GM18870 (cell line): ENCODE measurements at regions not wholly inside any gene's neighbourhood (a gene's known extent, or its start where the extent isn't known, plus 50 kb on each side); places are given as distances from the start of the nearest gene placed in this dataset.
"Not testable (repeated sequence)": the region's sequence is repeated elsewhere in the genome, so short reads cannot be mapped to it uniquely, and the experiment has no call there.

Experiments
- ATAC-seq: cut with Tn5 transposase; IDR thresholded peaks from one replicate; pipeline ENCODE4 v1.9.1; 2021; ENCODE audit warnings: moderate library complexity; ENCODE audit not compliant: unreplicated experiment

DNA sequence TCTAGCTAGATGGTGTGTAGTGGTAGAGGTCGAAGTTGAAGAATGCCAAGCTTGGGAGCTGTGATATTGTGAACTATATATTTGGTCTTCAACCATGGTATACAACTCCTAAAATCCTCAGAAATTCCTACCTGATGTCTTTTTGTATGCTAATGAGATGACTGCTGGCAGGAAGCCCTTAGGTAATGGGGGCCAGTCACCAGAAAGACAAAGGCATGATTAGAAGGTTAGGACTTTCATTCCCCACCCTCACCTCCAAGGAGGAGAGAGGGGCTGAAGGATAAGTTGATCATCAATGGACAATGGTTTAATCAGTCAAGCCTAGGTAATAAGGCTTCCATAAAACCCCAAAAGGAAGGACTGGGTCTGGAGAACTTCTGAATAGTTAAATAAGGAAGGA lies 285.7 kb upstream of the POU5F2 start:
- no peak for ATAC-seq

DNA sequence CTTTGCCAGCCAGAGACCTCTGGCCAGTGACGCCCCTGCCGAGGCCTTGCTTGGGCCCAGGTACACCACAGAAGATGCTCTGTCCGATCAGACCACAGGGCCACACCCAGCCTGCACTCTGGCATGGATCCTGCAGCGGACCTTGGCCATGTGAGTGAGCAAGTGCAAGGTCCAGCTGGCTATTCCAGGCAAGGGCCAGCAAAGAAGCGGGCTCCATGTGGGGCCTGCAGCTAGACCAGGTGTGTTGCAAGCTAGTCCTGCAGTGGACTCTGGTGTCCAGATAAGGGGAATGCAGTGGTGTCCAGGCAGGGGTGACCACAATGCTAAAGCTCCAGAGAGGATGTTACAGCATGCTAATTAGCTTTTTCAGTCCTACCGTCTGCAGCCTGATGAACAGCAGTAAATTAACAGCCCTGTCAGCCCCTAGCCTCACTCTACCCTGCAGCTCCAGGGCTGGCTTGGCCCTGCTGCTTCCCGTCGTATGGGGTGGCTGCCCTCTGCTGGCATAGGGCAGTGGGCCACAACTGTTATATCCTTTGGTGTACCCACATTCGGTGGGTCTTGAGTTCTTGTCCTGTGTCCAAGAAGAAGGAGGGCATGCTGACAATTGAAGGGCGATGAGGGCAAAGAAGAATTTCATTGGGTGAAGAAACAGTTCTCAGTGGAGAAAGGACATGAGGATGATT lies 284.5 kb upstream of the POU5F2 start:
- ATAC-seq, result no peak

DNA sequence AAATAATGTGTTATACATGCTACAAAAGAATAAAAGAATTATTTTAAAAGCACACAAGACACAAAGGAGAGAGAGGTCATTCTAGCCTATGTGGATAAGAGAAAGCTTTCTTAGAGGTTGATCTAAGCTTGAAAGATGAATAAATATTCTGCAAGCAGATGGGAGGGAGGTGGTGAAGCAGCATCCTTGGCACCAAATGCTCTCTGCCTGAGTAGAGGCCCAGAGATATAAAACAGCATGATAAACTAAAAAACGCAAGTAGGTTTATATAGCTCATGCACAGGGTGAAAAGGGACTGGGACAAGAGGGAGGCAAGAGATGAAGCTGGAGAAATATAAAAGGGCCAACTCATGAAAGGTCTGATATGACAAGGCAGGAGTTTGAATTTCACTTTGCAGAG lies 283.2 kb upstream of the POU5F2 start:
- ATAC-seq, result no peak

DNA sequence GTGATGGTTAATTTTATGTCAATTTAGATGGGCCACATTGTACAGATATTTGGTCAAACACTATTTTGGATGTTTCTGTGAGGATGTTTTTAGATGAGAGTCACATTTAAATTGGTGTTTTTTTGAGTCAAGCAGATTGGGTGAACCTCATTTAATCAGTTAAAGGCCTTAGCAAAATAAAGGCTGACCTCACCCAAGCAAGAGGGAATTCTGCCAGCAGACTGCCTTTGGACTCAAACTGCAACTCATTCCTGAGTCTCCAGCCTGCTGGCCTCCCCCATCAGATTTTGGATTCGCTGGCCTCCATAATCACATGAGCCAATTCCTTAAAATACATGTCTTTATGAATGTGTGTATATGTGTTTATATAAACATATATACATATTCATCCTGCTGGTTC lies 282.7 kb upstream of the POU5F2 start:
- ATAC-seq, result no peak

DNA sequence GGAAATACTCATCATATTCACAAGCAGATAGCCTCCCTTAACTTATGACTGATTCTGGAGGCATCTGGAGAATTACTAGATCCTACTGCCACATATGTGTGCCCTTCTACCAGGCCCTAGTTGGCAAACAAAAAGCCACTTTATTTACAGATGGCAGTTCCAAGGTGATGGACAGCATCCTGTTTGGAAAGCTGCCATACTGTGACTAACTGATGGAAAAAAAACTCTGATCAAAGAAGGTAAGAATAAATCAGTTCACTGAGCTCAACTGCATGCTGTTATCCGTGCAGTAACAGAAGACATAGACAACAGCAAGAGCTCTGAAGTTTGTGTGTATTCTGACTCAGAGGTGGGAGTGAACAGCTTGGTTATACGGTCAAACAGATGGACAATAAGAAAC lies 279.8 kb upstream of the POU5F2 start:
- ATAC-seq, result no peak

DNA sequence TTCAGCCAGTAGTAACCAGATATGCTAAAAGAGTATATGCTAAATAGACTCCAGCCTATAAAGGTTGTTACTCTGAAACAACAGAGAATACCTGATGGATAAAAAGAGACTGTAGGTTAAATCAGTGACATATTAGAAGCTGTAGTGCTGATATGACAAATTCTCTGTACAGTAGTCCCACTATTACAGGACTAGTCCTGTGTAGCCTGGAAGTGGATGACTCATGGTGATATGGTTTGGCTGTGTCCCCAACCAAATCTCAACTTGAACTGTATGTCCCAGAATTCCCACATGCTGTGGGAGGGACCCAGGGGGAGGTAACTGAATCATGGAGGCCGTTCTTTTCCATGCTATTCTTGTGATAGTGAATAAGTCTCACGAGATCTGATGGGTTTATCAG lies 276.2 kb upstream of the POU5F2 start:
- no peak for ATAC-seq

DNA sequence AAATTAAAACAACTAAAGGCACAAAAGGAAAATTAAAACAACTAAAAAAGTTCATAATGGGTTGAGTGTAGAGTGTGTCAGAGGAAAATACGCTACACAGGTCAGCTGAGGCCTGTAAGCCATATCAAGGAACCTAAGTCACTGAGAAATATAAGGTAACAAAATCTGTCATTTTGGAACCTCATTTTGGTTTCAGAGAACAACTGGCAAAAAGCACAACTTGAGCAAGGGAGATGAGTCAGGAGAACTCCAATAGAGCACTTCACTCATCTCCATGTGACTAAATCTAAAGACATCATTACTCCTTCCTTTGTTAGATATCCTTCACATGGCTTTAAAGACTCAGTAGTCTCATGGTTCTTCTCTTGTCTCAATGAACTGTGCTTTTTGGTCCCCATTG lies 269.4 kb upstream of the POU5F2 start:
- ATAC-seq, result no peak

DNA sequence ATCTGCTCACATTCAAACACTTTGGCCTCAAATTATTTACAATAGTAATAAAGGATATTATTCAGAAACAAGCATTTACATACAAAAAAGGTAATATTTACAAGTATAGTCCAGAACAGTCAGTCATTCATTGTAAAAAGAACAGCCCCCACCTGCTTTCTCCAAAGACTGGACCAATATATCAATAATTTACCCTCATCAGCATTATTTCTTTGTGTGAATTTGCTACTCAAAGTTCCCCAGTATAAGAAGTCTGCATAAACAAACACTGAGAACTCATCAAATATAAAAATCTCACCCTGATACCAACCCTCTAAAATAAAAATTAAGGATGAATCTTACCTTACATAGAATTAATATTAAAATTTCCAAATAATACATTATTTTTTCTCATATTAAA lies 267.8 kb upstream of the POU5F2 start:
- ATAC-seq, result no peak

DNA sequence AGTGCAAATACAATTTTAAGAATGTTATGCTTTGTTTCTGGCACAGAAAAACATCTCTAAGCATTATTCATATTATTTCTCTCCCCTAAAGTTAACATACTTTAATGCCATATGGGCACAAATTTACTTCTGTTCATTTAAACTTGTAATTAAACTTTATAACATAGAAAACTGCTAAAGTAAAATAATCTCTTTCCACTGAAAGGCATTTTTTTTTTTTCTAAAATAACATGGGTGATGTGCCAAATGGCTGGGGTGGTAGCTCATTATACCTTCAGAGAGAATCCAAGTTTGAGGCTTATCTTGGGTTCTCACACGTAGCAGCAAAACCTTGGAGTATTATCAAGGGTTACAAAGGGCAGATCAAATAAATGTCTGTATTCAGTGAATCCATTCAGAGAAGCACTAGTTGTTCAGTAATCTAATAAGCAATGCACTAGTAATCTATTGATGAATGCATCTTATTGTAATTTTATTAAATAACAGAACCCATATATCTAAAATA lies 257.6 kb upstream of the POU5F2 start:
- no peak for ATAC-seq

DNA sequence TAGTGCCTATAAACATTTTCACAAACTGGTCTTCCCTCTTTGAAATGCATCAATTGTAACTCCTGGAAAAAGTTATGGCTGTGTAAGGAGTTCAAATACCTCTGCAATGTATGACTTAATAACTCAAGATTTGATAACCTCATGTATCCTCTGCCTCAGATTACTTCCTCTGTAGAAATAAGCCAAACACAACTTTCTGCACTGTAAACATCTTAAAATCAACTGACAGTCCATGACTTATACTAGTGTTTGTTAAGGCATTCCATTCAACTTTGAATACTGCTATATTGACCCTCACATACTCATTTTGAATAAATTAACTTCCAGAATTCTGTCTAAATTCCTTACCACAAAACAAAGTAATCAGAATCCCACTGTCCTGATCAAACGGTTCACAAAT lies 256.2 kb upstream of the POU5F2 start:
- ATAC-seq, result no peak

DNA sequence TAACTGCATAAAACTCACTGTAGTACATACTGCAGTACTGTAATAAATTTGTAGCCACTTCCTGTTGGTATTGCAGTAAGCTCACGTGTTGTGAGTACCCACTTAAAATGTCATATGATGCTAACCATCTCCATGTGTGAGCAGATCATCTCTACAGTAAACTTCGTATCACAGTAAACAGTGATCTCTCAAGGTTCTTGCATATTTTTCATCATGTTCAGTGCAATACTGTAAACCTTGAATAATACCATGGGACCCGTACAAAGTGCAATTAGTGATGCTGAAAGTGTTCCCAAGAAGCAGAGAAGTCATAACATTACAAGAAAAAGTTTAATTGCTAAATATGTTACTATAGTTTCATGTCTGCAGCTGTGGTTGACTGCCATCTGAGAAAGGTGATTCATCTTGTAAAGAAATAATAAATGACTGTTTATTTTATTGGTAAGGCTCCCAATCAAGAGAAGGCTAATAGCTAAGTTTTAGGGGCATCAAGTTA lies 253.8 kb upstream of the POU5F2 start:
- ATAC-seq, result peak; percentile 72

DNA sequence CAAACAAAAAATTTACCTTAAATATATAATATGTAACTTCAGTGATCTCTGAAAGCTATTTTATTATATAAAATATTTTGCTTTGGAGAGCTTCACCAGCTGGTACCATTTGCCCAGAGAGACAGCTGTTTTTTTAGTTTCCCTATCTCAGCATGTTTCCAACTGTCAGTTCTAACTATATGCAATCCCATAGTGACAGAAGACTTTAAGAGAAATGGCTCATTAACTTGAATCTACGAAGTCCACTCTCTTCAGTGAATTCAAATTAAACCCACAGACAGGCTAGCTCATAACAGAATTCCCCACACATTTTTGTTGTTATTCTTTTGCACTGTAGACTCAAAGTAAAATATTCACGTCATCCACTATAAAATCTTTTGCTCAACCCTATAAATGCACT lies 251.8 kb upstream of the POU5F2 start:
- ATAC-seq, result no peak

DNA sequence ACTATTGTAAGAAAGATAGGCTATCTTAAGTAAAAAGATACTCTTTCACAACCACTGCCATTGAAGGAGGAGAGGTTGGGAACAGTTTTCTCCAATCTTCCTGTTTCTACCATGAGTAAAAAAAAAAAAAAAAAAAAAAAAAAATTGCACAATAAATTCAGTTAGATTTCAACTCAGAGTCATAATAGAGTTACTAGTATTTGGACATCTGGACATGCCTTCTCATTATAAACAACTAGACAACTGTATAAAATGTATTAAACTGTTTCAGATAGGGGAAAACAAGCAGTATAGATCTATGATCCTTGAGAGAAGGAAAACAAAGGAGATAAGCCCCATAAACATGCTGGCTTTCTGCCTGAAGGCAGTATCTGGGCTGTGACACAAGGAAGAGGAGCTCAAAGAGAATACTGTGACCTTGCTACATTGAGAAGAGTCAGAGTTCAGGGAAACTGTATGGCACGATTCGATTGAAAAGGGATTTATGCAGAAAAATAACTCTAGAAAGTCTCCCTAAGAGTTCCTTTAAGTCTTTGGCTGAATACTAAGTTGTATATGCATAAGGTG lies 249.2 kb upstream of the POU5F2 start:
- no peak for ATAC-seq

DNA sequence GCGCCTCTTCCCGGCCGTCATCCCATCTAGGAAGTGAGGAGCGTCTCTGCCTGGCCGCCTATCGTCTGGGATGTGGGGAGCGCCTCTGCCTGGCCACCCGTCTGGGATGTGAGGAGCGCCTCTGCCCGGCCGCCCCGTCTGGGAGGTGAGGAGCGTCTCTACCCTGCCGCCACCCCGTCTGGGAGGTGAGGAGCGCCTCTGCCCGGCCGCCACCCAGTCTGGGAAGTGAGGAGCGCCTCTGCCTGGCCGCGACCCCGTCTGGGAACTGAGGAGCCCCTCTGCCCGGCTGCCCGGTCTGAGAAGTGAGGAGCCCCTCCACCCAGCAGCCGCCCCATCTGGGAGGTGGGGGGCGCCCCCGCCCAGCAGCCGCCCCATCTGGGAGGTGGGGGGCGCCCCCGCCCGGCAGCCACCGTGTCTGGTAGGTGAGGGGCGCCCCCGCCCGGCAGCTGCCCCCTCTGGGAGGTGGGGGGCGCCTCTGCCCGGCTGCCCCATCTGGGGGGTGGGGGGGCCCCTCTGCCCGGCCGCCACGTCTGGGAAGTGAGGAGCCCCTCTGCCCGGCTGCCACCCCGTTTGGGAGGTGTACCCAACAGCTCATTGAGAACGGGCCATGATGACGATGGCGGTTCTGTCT lies 244.7 kb upstream of the POU5F2 start:
- not testable (repeated sequence) for ATAC-seq

DNA sequence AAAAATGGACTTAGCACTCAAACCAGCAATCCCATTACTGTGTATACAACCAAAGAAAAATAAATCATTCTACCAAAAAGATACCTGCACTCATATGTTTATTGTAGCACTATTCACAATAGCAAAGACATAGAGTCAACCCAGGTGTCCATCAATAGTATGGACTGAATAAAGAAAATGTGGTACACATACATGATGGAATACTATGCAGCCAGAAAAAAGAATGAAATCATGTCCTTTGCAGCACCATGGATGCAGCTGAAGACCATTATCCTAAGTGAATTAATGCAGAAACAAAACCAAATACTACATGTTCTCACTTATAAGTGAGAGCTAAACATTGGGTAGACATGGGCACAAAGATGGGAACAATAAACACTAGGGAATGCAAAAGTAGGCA lies 236.8 kb upstream of the POU5F2 start:
- no peak for ATAC-seq

DNA sequence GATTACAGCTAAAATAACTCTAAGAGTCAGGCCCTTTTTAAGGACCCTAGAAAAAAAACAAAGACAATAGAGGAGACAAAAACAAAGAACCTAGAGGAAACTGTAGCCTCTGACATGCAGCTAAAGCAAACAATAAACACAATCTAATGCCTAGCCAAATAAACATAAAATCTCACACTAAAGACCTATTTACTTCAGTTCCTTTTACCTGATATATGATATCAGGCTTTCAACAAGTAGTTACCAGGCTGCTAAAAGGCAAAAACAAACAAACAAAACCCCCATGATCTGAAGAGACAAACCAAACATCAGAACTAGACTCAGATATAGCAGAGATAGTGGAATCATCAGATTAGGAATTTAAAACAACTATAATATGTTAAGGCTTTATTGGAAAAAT lies 226.5 kb upstream of the POU5F2 start:
- no peak for ATAC-seq

DNA sequence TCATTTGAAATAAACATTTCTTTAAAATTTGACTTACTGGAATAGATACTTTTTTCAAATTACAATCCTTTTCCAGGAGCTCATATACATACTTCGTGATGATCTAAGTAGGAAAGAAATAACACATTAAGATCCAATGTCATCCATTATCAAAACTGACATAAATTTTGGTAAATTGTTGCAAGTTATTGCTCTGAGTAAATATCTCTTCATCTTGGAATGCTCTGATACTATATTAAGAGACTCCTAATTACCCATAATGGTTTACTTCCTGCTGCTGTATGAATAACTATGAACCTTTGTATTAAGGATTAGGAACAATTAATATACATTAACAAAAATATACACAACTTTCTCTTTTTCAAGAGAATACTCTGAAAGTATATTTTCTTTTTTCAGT lies 223.0 kb upstream of the POU5F2 start:
- ATAC-seq, result no peak

DNA sequence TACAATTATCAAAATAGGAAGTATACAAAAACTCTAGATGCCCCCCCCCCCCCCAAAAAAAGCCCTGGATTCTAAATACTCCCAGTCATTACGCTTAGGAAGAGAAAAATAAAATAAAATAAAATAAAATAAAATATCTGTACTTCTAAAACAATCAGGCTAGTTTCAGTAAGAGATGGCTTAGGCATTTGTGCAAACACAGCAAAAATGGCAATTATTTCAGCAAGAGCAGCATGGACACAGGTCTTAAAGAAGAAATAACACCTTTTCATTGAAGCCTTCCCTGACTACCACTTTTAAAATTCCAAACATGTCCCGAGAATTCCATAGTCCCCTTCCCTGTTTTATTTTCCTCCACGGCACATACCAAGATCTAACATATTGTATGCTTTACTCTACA lies 218.6 kb upstream of the POU5F2 start:
- ATAC-seq, result no peak

DNA sequence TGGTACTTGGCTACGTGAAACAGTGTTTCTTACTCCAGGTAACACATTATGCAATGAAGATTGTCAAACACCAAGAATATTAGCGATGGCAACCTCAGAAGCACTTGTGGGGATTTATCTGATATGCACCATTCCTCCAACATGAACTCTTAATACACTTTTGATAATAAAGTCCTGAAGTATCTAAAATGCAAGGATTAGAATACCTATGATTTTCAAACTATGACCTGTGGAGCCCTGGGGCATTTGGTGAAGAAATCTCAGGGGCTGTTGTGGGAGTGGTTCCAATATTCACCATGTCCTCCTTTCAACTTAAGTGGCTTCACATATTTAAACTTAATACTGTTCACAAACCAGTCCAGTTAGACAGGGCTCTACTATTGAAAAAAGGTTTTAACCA lies 214.6 kb upstream of the POU5F2 start:
- no peak for ATAC-seq

DNA sequence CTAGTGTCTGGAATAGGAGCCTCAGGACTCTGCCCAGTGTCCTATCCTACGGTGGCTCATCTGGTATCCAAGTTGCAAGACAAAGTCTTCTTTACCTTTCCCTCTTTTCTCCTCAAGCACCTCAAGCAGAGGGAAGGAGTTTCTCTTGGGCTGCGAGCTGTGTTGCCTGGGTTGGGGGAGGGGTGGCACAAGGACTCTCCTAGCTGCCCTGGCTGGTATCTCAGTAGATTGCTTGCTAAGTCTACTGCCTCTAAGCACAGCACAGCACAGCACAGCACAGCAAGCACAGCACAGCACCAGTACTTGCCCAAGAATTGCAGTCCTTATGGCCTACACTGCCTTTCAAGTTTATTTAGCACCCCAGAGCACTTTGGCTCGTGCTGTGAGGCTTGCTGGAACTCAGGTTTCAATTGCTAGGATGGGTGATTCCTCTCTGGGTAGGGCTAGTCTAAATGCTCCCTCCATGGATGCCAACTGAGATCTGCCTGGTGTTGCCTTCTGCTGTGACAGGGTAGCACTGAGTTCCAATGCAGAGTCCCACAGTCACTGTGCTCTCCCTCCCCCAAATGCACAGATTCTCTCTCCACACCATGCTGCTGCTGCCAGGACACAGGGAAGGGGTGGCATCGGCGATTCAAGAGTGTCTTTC lies 213.1 kb upstream of the POU5F2 start:
- ATAC-seq, result no peak

DNA sequence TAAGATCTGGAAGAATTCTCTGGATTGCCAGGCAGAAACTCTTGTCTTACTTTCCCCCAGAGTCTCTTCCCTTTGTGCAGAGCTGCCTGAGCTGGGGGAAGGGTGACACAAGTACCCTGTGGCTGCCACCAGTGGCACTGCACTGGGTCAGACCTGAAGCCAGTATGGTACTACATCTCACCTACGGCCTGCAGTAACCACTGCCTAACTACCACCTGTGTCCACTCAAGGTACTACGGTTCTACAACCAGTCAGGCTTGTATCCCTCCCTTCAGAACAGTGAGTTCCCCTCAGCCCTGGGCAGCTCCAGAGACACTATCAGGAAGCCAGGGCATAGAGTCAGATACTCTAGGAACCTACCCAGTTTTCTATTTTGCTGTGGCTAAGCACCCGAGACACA lies 212.0 kb upstream of the POU5F2 start:
- ATAC-seq, result no peak

DNA sequence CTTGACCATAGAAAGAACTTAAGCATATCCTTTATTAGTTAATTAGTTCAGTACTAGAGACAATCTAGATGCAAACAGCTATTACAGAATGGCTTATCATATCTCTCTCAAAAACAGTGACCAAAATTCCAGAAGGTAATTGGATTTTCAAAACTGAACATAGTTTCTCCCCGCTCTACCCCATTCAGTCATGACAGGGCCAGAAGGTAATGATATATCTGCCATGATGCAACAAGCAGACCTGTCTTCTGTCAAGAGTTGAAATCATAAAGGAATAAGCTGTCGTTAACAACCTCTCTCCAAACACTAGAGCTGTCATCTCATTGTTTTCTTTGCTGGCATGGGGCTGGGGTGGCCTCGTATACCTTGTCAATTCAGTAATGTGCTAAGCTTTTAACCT lies 200.5 kb upstream of the POU5F2 start:
- ATAC-seq, result no peak
